ENCODE measurements at regions not wholly inside any gene's neighbourhood (a gene's known extent, or its start where the extent isn't known, plus 50 kb on each side); places are given as distances from the start of the nearest gene placed in this dataset.

DNA sequence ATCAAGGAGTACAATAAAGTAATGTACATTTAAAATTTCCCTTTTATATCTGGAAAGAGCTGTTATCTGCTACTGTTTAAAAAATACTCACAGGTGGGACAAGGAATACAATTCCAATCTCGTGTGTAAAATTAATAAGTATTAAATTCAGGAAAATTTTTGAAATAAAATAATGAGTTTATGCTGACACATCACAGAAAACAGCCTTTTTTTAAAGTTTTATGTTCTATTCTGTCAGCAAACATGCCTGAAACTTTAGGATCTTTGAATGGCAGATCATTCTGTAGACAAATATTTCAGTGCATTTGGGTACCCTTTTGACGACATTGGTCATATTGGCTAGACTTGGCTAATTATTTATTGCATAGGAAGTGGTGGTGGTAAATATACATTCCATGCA is 254.4 kb upstream of the ETAA1 start:
- Histone ChIP-seq H2BK120ac (ENCODE audit: insufficient read depth, low read length, poor library complexity) (no peak overlapping the region), H2AK5ac (ENCODE audit: low read length) (no peak overlapping the region), H3K18ac (ENCODE audit: low read length) (no peak overlapping the region), H3K9me3 (ENCODE audit: insufficient read depth, low read depth, low read length) (no peaks in the 10 kb centered on the region), H3K4me1 (ENCODE audit: control insufficient read depth in 1 of 2, insufficient read depth in 2 of 2, low read length in 2 of 2) (no peaks in the 10 kb centered on the region), H3K27ac (ENCODE audit: low read depth, low read length) (no peak overlapping the region), H3K79me2 (ENCODE audit: control insufficient read depth, insufficient read depth, low read length, poor library complexity) (no peaks in the 10 kb centered on the region), H2AFZ (ENCODE audit: insufficient read depth, low read length, poor library complexity) (no peak overlapping the region), H2BK12ac (ENCODE audit: low read length) (no peak overlapping the region), H3K9ac (ENCODE audit: low read length) (no peak overlapping the region), H3K4ac (ENCODE audit: low read depth, low read length) (no peak overlapping the region), H2BK5ac (ENCODE audit: low read depth, low read length, poor library complexity) (no peak overlapping the region), H3K4me3 (ENCODE audit: low read depth, low read length) (no peak overlapping the region), H3K23ac (ENCODE audit: low read length) (no peak overlapping the region), H4K12ac (ENCODE audit: low read depth, low read length) (no peak overlapping the region), H4K91ac (ENCODE audit: low read depth, low read length) (no peak overlapping the region), H3K14ac (ENCODE audit: low read length) (no peak overlapping the region), H3K4me2 (ENCODE audit: low read length) (no peak overlapping the region), H4K8ac (ENCODE audit: low read depth, low read length) (no peak overlapping the region), H3K79me1 (ENCODE audit: low read length) (no peaks in the 10 kb centered on the region), H3K27me3 (ENCODE audit: insufficient read depth, low read length) (no peaks in the 10 kb centered on the region), H3K36me3 (ENCODE audit: control insufficient read depth in 1 of 2, insufficient read depth in 2 of 2, low read length in 2 of 2) (no peaks in the 10 kb centered on the region)
- no peak for DNase-seq
- no CpG with 5 or more reads among the region's 2 CpGs for WGBS (ENCODE audit: extremely low coverage, insufficient coverage, insufficient read length)

DNA sequence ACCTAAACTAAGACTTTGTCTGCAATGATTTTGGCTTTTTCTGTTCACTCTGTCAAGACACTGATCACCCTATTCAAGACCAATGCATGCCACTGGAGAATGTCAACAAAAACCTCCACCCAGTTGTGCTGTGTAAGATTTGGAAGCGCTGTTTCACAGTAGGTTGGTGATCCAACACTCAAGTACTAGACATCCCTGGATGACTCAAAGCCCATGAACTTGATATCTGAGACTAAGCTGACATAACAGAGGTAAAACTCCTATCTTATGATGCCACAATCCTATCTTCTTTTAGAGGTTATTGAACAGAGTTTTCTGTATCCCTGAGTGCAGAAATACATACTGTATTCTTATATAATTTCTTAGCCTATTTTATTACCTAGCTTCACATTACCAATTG is 251.3 kb upstream of the ETAA1 start:
- Histone ChIP-seq H3K79me1 (ENCODE audit: low read length) (no peaks in the 10 kb centered on the region), H2BK12ac (ENCODE audit: low read length) (no peak overlapping the region), H2AFZ (ENCODE audit: insufficient read depth, low read length, poor library complexity) (no peak overlapping the region), H4K8ac (ENCODE audit: low read depth, low read length) (no peak overlapping the region), H3K4ac (ENCODE audit: low read depth, low read length) (no peak overlapping the region), H3K9me3 (ENCODE audit: insufficient read depth, low read depth, low read length) (no peaks in the 10 kb centered on the region), H3K4me2 (ENCODE audit: low read length) (no peak overlapping the region), H3K14ac (ENCODE audit: low read length) (no peak overlapping the region), H3K4me3 (ENCODE audit: low read depth, low read length) (no peak overlapping the region), H2BK5ac (ENCODE audit: low read depth, low read length, poor library complexity) (no peak overlapping the region), H2BK120ac (ENCODE audit: insufficient read depth, low read length, poor library complexity) (no peak overlapping the region), H3K18ac (ENCODE audit: low read length) (no peak overlapping the region), H4K91ac (ENCODE audit: low read depth, low read length) (no peak overlapping the region), H3K27ac (ENCODE audit: low read depth, low read length) (no peak overlapping the region), H3K9ac (ENCODE audit: low read length) (no peak overlapping the region), H4K12ac (ENCODE audit: low read depth, low read length) (no peak overlapping the region), H3K79me2 (ENCODE audit: control insufficient read depth, insufficient read depth, low read length, poor library complexity) (no peaks in the 10 kb centered on the region), H3K4me1 (ENCODE audit: control insufficient read depth in 1 of 2, insufficient read depth in 2 of 2, low read length in 2 of 2) (no peaks in the 10 kb centered on the region), H3K36me3 (ENCODE audit: control insufficient read depth in 1 of 2, insufficient read depth in 2 of 2, low read length in 2 of 2) (no peaks in the 10 kb centered on the region), H3K23ac (ENCODE audit: low read length) (no peak overlapping the region), H3K27me3 (ENCODE audit: insufficient read depth, low read length) (no peaks in the 10 kb centered on the region), H2AK5ac (ENCODE audit: low read length) (no peak overlapping the region)
- WGBS (ENCODE audit: extremely low coverage, insufficient coverage, insufficient read length) = no CpG with 5 or more reads among the region's 1 CpG
- DNase-seq = no peak

DNA sequence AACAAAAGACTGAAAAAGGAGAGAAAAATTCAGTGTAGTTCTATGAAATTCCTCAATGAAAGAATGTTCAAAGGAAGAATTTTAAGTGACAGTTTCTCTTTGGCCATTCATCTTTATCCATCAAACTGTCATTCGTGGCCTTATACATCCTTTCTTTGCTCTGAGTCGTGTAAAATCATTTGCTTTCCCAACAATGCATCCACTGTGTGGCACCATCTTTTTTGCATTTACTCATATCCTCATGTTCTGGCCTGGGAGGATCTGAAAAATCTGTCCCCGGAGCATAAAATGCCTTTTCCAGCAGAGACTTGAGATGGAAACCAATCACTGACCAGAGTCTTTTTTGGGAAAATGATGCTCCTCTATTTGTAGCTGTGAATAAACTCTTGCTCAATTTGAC is 240.3 kb upstream of the ETAA1 start:
- no peak overlapping the region for H2AK5ac ChIP-seq (ENCODE audit: low read length)
- no peak overlapping the region for H3K4ac ChIP-seq (ENCODE audit: low read depth, low read length)
- no peak overlapping the region for H3K23ac ChIP-seq (ENCODE audit: low read length)
- H2BK120ac ChIP-seq (ENCODE audit: insufficient read depth, low read length, poor library complexity) = no peak overlapping the region
- no peak for DNase-seq
- H4K8ac ChIP-seq (ENCODE audit: low read depth, low read length) = no peak overlapping the region
- H4K91ac ChIP-seq (ENCODE audit: low read depth, low read length) = no peak overlapping the region
- no peak overlapping the region for H4K12ac ChIP-seq (ENCODE audit: low read depth, low read length)
- no peak overlapping the region for H2BK12ac ChIP-seq (ENCODE audit: low read length)
- no peaks in the 10 kb centered on the region for H3K79me2 ChIP-seq (ENCODE audit: control insufficient read depth, insufficient read depth, low read length, poor library complexity)
- H3K14ac ChIP-seq (ENCODE audit: low read length) = no peak overlapping the region
- H3K9me3 ChIP-seq (ENCODE audit: insufficient read depth, low read depth, low read length) = no peaks in the 10 kb centered on the region
- H3K4me1 ChIP-seq (ENCODE audit: control insufficient read depth in 1 of 2, insufficient read depth in 2 of 2, low read length in 2 of 2) = no peaks in the 10 kb centered on the region
- no CpG with 5 or more reads among the region's 3 CpGs for WGBS (ENCODE audit: extremely low coverage, insufficient coverage, insufficient read length)
- H3K36me3 ChIP-seq (ENCODE audit: control insufficient read depth in 1 of 2, insufficient read depth in 2 of 2, low read length in 2 of 2) = no peaks in the 10 kb centered on the region
- no peaks in the 10 kb centered on the region for H3K79me1 ChIP-seq (ENCODE audit: low read length)
- H2BK5ac ChIP-seq (ENCODE audit: low read depth, low read length, poor library complexity) = no peak overlapping the region
- H3K18ac ChIP-seq (ENCODE audit: low read length) = no peak overlapping the region
- no peak overlapping the region for H3K27ac ChIP-seq (ENCODE audit: low read depth, low read length)
- no peak overlapping the region for H3K9ac ChIP-seq (ENCODE audit: low read length)
- no peaks in the 10 kb centered on the region for H3K27me3 ChIP-seq (ENCODE audit: insufficient read depth, low read length)
- H2AFZ ChIP-seq (ENCODE audit: insufficient read depth, low read length, poor library complexity) = no peak overlapping the region
- H3K4me3 ChIP-seq (ENCODE audit: low read depth, low read length) = no peak overlapping the region
- H3K4me2 ChIP-seq (ENCODE audit: low read length) = no peak overlapping the region

DNA sequence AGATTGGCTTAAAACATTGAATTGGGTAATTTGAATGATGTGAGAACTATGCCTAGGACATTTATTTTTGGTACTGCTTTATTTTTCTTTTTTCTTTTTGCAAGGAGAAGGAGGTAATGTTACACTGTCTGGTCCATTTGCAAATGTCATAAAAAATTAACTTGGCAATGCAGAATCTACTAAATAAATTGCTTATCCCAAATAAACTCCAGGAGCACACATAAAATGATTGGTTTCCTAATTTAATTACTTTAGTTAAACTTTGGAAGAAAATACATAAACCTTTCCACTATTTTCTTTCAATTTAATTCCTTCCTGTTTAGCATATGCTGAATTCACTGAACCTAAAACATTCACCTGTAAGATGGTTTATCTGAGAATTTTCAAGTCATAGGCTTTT is 238.4 kb upstream of the ETAA1 start:
- no peak overlapping the region for H3K9ac ChIP-seq (ENCODE audit: low read length)
- no peak for DNase-seq
- no peaks in the 10 kb centered on the region for H3K79me1 ChIP-seq (ENCODE audit: low read length)
- H3K27me3 ChIP-seq (ENCODE audit: insufficient read depth, low read length) = no peaks in the 10 kb centered on the region
- H3K14ac ChIP-seq (ENCODE audit: low read length) = no peak overlapping the region
- no peak overlapping the region for H3K4me3 ChIP-seq (ENCODE audit: low read depth, low read length)
- no peaks in the 10 kb centered on the region for H3K36me3 ChIP-seq (ENCODE audit: control insufficient read depth in 1 of 2, insufficient read depth in 2 of 2, low read length in 2 of 2)
- no peak overlapping the region for H2BK120ac ChIP-seq (ENCODE audit: insufficient read depth, low read length, poor library complexity)
- H3K9me3 ChIP-seq (ENCODE audit: insufficient read depth, low read depth, low read length) = no peaks in the 10 kb centered on the region
- H3K23ac ChIP-seq (ENCODE audit: low read length) = no peak overlapping the region
- H3K4me2 ChIP-seq (ENCODE audit: low read length) = no peak overlapping the region
- no peak overlapping the region for H4K8ac ChIP-seq (ENCODE audit: low read depth, low read length)
- no peak overlapping the region for H4K12ac ChIP-seq (ENCODE audit: low read depth, low read length)
- no peak overlapping the region for H3K27ac ChIP-seq (ENCODE audit: low read depth, low read length)
- no peak overlapping the region for H2AK5ac ChIP-seq (ENCODE audit: low read length)
- H2BK12ac ChIP-seq (ENCODE audit: low read length) = no peak overlapping the region
- H3K4ac ChIP-seq (ENCODE audit: low read depth, low read length) = no peak overlapping the region
- H3K79me2 ChIP-seq (ENCODE audit: control insufficient read depth, insufficient read depth, low read length, poor library complexity) = no peaks in the 10 kb centered on the region
- H3K18ac ChIP-seq (ENCODE audit: low read length) = no peak overlapping the region
- H4K91ac ChIP-seq (ENCODE audit: low read depth, low read length) = no peak overlapping the region
- no peak overlapping the region for H2BK5ac ChIP-seq (ENCODE audit: low read depth, low read length, poor library complexity)
- no peaks in the 10 kb centered on the region for H3K4me1 ChIP-seq (ENCODE audit: control insufficient read depth in 1 of 2, insufficient read depth in 2 of 2, low read length in 2 of 2)
- H2AFZ ChIP-seq (ENCODE audit: insufficient read depth, low read length, poor library complexity) = no peak overlapping the region

DNA sequence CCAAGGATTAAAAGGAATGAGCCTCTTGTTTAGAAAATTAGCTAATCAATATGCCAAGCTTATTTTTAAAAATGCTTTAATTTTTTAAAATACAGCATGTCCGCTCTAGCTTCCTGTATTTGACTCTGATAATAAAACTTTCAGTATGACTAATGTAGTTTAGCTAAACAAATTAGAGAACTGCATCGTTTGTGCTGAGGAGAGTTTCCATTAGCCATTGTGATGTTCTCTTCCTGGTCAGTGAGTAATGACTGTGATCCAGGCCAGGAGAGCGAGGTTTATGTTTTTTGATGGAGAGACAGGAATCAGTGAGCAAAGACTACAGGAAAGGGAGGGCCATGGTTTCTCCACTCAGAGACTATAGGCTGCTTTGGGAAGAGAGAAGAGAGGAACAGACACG is 237.2 kb upstream of the ETAA1 start:
- Histone ChIP-seq H3K9ac (ENCODE audit: low read length) (no peak overlapping the region), H3K4me1 (ENCODE audit: control insufficient read depth in 1 of 2, insufficient read depth in 2 of 2, low read length in 2 of 2) (no peaks in the 10 kb centered on the region), H3K79me1 (ENCODE audit: low read length) (no peaks in the 10 kb centered on the region), H3K4ac (ENCODE audit: low read depth, low read length) (no peak overlapping the region), H3K9me3 (ENCODE audit: insufficient read depth, low read depth, low read length) (no peaks in the 10 kb centered on the region), H4K91ac (ENCODE audit: low read depth, low read length) (no peak overlapping the region), H3K14ac (ENCODE audit: low read length) (no peak overlapping the region), H3K36me3 (ENCODE audit: control insufficient read depth in 1 of 2, insufficient read depth in 2 of 2, low read length in 2 of 2) (no peaks in the 10 kb centered on the region), H2AK5ac (ENCODE audit: low read length) (no peak overlapping the region), H2BK120ac (ENCODE audit: insufficient read depth, low read length, poor library complexity) (no peak overlapping the region), H3K18ac (ENCODE audit: low read length) (no peak overlapping the region), H2AFZ (ENCODE audit: insufficient read depth, low read length, poor library complexity) (no peak overlapping the region), H3K23ac (ENCODE audit: low read length) (no peak overlapping the region), H4K8ac (ENCODE audit: low read depth, low read length) (no peak overlapping the region), H4K12ac (ENCODE audit: low read depth, low read length) (no peak overlapping the region), H3K79me2 (ENCODE audit: control insufficient read depth, insufficient read depth, low read length, poor library complexity) (no peaks in the 10 kb centered on the region), H3K4me3 (ENCODE audit: low read depth, low read length) (no peak overlapping the region), H3K4me2 (ENCODE audit: low read length) (no peak overlapping the region), H3K27me3 (ENCODE audit: insufficient read depth, low read length) (no peaks in the 10 kb centered on the region), H2BK5ac (ENCODE audit: low read depth, low read length, poor library complexity) (no peak overlapping the region), H2BK12ac (ENCODE audit: low read length) (no peak overlapping the region), H3K27ac (ENCODE audit: low read depth, low read length) (no peak overlapping the region)
- WGBS (ENCODE audit: extremely low coverage, insufficient coverage, insufficient read length) = no CpG with 5 or more reads among the region's 4 CpGs
- no peak for DNase-seq
